Loucy (cell line): ENCODE measurements at regions not wholly inside any gene's neighbourhood (a gene's known extent, or its start where the extent isn't known, plus 50 kb on each side); places are given as distances from the start of the nearest gene placed in this dataset.

Experiments
- CTCF ChIP-seq: fragments of 200-600 bp; sonication (generic); conservative IDR thresholded peaks from 2 replicates; pipeline ENCODE4 v1.5.1; 2014; ENCODE audit warnings: mild to moderate bottlenecking, antibody characterized with exemption, low read length
- EZH2phosphoT487 ChIP-seq: fragments of 200-600 bp; IDR thresholded peaks from 2 replicates; pipeline ENCODE4 v1.6.1; 2018; ENCODE audit warnings: antibody characterized with exemption, mild to moderate bottlenecking, moderate library complexity, borderline replicate concordance

DNA sequence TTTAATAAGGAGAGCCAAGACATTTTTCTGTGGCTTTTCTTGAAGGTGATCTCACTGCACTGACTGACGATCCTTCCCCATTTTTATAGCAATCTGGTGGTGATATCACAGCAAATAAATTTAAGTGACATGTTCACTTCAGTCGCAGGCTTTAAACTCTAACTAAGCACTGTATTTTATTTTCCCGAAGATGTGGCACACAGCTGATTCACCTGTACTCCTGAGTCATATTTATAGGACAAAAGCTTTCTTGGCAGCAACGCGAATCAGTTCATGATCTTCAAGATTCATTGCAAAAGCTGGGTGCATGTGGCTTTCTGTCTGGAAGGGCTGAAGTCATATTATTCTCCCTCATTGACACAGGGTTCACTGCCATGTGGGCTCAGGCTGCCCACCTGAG is 79.8 kb upstream of the TUNAR start:
- TF ChIP-seq CTCF: no peak
- no peak for TF ChIP-seq EZH2phosphoT487
